Kidney glomerular epithelial cell (primary cell): ENCODE measurements at regions not wholly inside any gene's neighbourhood (a gene's known extent, or its start where the extent isn't known, plus 50 kb on each side); places are given as distances from the start of the nearest gene placed in this dataset.
A peak's percentile ranks its signal among the peaks of the same experiment; 100 is the strongest.

Experiments used
- DNase-seq: peaks from one replicate; lab custom pipeline; 2025; lab: John Stamatoyannopoulos, UW

GRCh38 chrY:10032516-10033140 is 504.9 kb downstream of the TSPY10 start:
- no peak for DNase-seq

GRCh38 chrY:10035136-10035535 is 507.5 kb downstream of the TSPY10 start:
- no peak for DNase-seq

GRCh38 chrY:10037856-10038255 is 510.2 kb downstream of the TSPY10 start:
- peak; percentile 4 for DNase-seq
